Lung (tissue), 11 donors: ENCODE measurements at regions not wholly inside any gene's neighbourhood (a gene's known extent, or its start where the extent isn't known, plus 50 kb on each side); places are given as distances from the start of the nearest gene placed in this dataset.

ENCODE experiments used
- ATAC-seq: fragments of 200-7000 bp; cut with Tn5 transposase; one replicate; pipeline ENCODE4 v1.9.1; 2020; ENCODE audit warnings: moderate number of reproducible peaks; ENCODE audit not compliant: insufficient read depth, low FRiP score
- DNase-seq, 3 donors: peaks; one replicate each; pipeline ENCODE4 v3.0.0-alpha.2; 2013 to 2017
- H3K27ac ChIP-seq, 2 donors: one replicate each; pipeline ENCODE4 v1.5.1; 2013; ENCODE audit warnings: mild to moderate bottlenecking in 2 of 2, moderate library complexity in 2 of 2, control low read depth in 1 of 2, inconsistent platforms in 1 of 2, low read depth in 1 of 2, low read length in 1 of 2
- H3K27me3 ChIP-seq, 3 donors: one replicate each; pipeline ENCODE4 v1.5.1; 2013; ENCODE audit warnings: low read length in 2 of 3; ENCODE audit not compliant: control insufficient read depth in 3 of 3, insufficient read depth in 3 of 3
- H3K36me3 ChIP-seq, 4 donors: one replicate each; pipeline ENCODE4 v1.5.1; 2013; ENCODE audit warnings: low read length in 4 of 4, mild to moderate bottlenecking in 1 of 4, moderate library complexity in 1 of 4; ENCODE audit not compliant: control insufficient read depth in 4 of 4, insufficient read depth in 4 of 4
- H3K4me1 ChIP-seq, 5 donors: one replicate each; pipeline ENCODE4 v1.5.1; 2013; ENCODE audit warnings: low read length in 5 of 5, mild to moderate bottlenecking in 2 of 5, moderate library complexity in 1 of 5; ENCODE audit not compliant: control insufficient read depth in 5 of 5, insufficient read depth in 5 of 5
- H3K4me3 ChIP-seq: one replicate; pipeline ENCODE4 v1.5.1; 2013; ENCODE audit warnings: mild to moderate bottlenecking, control low read depth, moderate library complexity
- H3K9ac ChIP-seq, 2 donors: one replicate each; pipeline ENCODE4 v1.5.1; 2013; ENCODE audit warnings: low read length in 2 of 2, control low read depth in 1 of 2; ENCODE audit not compliant: insufficient read depth in 1 of 2
- H3K9me3 ChIP-seq, 4 donors: one replicate each; pipeline ENCODE4 v1.5.1; 2013; ENCODE audit warnings: low read length in 3 of 4, mild to moderate bottlenecking in 1 of 4, moderate library complexity in 1 of 4; ENCODE audit not compliant: control insufficient read depth in 4 of 4, insufficient read depth in 3 of 4
- CTCF ChIP-seq: IDR thresholded peaks from 2 replicates; pipeline ENCODE4 v1.5.1; 2012; ENCODE audit warnings: mild to moderate bottlenecking; ENCODE audit errors: control extremely low read depth, extremely low read depth
- WGBS, 2 donors: extraction: QIAGEN DNeasy Blood & Tissue Kit; methylation state at CpG; one replicate each; pipeline ENCODE4 v1.1.7; 2013; 5-methylcytosine and 5-hydroxymethylcytosine counted together
- donor health status: control.
- donor health status: control.
- donor health status: Bipolar disorder and iron deficiency.
- donor health status: healthy.
- donor health status: DM: yes; HTN: yes; CAD: no.

DNA sequence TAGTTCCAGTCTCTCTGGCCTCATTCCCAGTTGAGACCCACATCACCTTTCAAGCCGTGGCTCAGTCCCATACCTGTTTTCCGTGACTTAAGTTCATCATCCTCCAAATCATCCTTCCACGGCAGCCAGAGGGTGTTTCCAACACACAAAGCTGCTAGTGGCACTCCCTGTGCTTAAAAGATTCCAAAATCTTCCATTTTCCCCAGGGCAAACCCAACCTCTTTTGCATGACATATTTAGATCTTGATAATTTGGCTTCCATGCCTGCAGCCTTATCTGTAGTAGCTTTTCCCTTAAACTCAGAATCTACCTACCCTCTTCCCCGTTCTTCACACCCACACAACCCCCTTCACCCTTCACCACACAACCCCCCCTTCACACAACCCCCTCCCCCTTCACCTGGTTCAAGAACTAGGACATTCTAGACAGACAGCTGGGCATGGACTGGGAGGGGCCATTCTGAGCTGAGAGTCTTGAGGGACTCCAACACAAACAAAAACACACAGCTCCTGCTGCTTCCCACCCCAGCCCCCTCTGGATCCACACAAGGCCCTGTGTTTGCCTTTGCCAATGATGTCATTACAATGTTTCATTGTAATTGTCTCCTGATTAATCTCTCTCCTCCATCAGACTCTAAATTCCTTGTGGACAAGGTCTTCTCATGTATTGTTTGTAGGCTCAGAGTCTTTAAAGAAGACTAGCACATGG lies 268.2 kb downstream of the SH3GL2 start:
- 82 to 88% methylated on average over 4 of the region's 4 CpGs for WGBS, 2 donors
- Histone ChIP-seq H3K27ac (no peak overlapping the region), H3K27me3 (no peaks in the 10 kb centered on the region), H3K9ac (no peak overlapping the region), H3K4me1 (no peaks in the 10 kb centered on the region), H3K36me3 (no peaks in the 10 kb centered on the region), H3K9me3 (peaks cover 0 to 6% (median 0%) of the 10 kb centered on the region in 4 donors), H3K4me3 (no peak overlapping the region)
- ATAC-seq (no peak), DNase-seq (no peak)
- no peak for TF ChIP-seq CTCF

DNA sequence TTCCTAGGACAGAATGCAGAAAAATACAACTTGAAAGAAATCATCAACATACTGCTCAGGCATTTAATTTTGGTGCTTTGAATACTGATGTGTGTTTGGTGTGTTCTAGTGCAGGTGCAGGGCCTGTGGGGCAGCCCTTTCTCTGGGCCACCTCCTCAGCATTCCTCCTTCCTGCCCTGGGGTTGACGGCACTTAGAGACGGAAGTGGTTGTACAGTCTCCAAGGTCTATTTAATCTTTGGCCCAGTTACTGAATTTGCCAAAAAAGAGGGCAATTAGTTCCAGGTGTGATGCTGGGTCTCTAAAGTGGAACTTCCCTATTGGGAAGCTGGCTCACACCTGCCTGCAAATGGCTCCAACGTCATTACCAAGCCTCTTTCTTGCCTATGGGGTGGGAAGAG lies 269.0 kb downstream of the SH3GL2 start:
- Histone ChIP-seq H3K27me3 (no peaks in the 10 kb centered on the region), H3K4me3 (no peak overlapping the region), H3K9me3 (peaks cover 0 to 6% (median 0%) of the 10 kb centered on the region in 4 donors), H3K27ac (no peak overlapping the region), H3K9ac (no peak overlapping the region), H3K36me3 (no peaks in the 10 kb centered on the region), H3K4me1 (no peaks in the 10 kb centered on the region)
- WGBS, 2 donors, result 70 to 89% methylated on average over 3 of the region's 3 CpGs
- DNase-seq (no peak), ATAC-seq (no peak)
- no peak for TF ChIP-seq CTCF

GRCh38 chr9:17852108-17852507 lies 273.2 kb downstream of the SH3GL2 start:
- H3K27me3 ChIP-seq, result no peaks in the 10 kb centered on the region
- H3K36me3 ChIP-seq, result no peaks in the 10 kb centered on the region
- DNase-seq, result no peak
- no peaks in the 10 kb centered on the region for H3K9me3 ChIP-seq
- H3K4me3 ChIP-seq, result no peak overlapping the region
- no peak overlapping the region for H3K27ac ChIP-seq
- no peak for ATAC-seq
- H3K9ac ChIP-seq, result no peak overlapping the region
- TF ChIP-seq CTCF, result no peak
- WGBS, 2 donors, result 50 to 52% methylated on average over 2 of the region's 2 CpGs
- no peaks in the 10 kb centered on the region for H3K4me1 ChIP-seq

DNA sequence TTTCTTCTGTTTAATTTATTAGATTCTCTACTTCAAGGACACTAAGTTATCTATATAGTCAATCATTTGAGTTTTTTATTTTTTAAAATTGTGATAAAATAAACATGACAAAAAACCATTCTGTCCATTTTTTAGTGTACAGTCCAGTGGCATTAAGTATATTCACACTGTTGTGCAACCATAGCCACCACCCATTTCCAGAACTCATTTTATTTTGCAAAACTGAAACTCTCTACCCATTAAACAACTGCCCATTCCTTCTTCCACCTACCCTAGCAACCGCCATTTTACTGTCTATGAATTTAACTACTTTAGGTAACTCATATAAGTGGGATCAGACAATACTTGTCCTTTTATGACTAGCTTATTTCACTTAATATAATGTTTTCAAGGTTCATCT lies 275.6 kb downstream of the SH3GL2 start:
- Histone ChIP-seq H3K9me3 (no peaks in the 10 kb centered on the region), H3K4me3 (no peak overlapping the region), H3K27ac (no peak overlapping the region), H3K4me1 (no peaks in the 10 kb centered on the region), H3K27me3 (no peaks in the 10 kb centered on the region), H3K9ac (no peak overlapping the region), H3K36me3 (no peaks in the 10 kb centered on the region)
- DNase-seq (no peak), ATAC-seq (no peak)
- 89 to 94% methylated on average over 1 of the region's 1 CpG for WGBS, 2 donors
- no peak for TF ChIP-seq CTCF
